GM12801 (cell line): ENCODE measurements at regions not wholly inside any gene's neighbourhood (a gene's known extent, or its start where the extent isn't known, plus 50 kb on each side); places are given as distances from the start of the nearest gene placed in this dataset.

Experiments used
- TF ChIP-seq, protein P1 (sequence below): IDR thresholded peaks from one replicate; pipeline ENCODE4 v1.5.1; 2011; ENCODE audit warnings: control low read depth; ENCODE audit not compliant: insufficient read length; ENCODE audit errors: extremely low read depth

DNA sequence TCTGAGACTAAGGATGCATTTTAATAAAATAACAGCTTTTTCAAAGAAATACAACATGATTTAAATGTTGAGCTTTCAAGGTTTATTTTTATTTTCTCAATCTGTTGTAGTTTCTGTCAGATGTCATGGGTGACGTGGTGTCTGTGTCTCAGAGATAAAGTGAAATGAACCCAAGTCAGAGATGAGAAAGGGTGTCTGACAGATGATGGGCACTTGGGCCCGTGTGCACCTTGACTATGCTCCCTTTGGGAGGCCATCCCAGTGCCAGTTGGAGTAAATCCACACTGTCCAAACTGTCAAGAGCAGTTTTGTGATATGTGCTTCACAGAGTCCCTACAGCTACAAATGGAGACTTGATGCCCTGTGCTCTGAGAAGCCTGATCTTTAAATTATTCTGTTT is 536.9 kb upstream of the FAM174A start:
- TF ChIP-seq, protein P1, sequence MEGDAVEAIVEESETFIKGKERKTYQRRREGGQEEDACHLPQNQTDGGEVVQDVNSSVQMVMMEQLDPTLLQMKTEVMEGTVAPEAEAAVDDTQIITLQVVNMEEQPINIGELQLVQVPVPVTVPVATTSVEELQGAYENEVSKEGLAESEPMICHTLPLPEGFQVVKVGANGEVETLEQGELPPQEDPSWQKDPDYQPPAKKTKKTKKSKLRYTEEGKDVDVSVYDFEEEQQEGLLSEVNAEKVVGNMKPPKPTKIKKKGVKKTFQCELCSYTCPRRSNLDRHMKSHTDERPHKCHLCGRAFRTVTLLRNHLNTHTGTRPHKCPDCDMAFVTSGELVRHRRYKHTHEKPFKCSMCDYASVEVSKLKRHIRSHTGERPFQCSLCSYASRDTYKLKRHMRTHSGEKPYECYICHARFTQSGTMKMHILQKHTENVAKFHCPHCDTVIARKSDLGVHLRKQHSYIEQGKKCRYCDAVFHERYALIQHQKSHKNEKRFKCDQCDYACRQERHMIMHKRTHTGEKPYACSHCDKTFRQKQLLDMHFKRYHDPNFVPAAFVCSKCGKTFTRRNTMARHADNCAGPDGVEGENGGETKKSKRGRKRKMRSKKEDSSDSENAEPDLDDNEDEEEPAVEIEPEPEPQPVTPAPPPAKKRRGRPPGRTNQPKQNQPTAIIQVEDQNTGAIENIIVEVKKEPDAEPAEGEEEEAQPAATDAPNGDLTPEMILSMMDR, result no peak

DNA sequence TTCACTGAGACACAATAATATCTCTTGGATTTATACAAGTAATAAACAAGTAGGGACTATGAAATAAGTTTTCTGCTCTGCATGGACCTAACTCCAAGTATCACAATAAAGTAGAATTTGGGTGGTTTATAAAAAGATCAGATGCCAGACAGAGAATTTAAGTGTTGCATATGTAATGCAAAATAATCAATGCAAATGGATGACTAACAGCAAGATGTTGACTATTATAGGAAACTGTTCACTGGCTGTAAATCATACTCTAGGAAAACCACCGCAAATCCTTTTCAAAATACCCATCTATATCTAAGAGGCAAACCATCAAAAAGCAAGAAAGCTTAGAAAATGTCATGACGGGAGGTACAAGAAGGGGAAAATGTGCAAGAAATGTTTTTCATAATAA is 539.8 kb upstream of the FAM174A start:
- TF ChIP-seq, protein P1, result no peak

DNA sequence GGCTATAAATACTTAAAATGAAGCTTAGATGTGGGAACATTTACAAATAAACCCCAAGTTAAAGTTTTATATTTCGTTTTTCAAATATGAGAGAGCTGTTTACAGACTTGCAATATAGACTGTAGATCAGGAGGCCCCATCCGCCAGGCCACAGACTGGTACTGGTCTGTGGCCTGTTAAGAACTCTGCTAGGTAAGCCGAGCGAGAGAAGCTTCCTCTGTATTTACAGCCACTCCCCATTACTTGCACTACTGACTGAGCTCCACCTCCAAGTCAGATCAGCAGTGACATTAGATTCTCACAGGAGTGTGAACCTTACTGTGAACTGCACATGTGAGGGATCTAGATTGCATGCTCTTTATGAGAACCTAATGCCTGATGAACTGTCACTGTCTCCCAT is 561.4 kb upstream of the FAM174A start:
- TF ChIP-seq, protein P1, result no peak

DNA sequence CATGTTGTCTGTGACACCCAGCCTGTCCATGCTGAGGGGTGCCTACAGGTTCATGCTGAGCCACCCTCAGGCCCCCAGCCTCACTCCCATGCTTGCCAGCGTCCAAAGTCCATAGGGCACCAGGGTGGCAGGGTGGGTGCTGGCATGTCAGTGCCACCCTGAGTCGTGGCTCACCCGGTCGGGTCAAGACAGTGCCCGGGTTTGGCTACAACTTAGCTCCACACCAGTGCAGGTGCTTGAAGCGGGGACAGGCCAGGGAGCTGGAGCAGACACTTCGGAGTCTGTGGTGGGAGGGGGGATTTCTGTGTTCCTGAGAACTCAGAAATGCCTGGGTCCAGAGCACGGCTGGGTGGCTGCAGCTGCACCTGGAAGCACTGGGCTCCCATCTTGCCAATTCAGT is 579.2 kb upstream of the FAM174A start:
- TF ChIP-seq, protein P1, result no peak

DNA sequence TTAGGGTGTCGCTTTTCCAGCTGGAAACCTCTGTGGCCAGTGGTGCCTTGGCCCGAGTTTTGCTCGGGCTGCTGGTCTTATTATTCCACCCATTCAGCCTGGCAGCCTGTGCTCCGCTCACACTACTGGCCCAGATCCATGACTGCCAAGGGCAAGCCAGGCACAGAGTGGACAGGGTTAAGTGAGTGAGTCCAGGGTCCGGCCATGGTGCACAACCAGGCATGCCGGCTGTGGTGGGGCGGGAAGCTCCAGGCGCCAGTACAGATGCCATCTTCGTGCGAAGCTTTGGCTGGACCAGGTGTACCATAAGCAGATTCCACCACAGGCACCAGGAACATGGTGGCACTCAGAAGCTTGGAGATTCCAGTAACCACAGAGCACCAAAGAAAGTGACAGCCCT is 580.2 kb upstream of the FAM174A start:
- TF ChIP-seq, protein P1, result no peak

DNA sequence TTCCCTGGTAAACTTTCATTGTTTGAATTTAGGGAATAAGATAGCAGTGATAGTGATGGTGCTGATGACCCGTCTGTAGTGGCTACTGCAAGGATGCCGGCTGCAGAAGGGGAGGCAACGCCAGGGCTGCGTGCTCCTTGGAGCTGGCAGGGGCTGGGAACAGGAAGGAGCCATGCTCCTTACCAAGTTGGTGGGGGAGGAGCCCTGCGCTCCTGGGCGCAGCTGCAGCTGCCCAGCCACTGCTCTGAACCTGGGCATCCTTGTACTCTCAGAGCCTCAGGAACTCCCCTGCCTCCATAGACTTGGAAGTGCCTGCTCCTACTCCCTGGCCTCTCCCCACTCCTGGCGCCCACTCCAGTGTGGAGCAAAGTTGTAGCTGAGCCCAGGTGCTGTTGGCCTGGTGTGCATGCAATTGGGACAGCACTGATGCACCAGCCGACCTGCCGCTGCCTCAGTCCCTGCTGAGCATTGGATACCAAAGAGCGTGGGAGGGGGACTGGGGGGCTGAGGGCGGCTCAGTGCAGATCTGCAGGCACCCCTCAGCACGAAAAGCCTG is 585.1 kb upstream of the FAM174A start:
- TF ChIP-seq, protein P1, result no peak

DNA sequence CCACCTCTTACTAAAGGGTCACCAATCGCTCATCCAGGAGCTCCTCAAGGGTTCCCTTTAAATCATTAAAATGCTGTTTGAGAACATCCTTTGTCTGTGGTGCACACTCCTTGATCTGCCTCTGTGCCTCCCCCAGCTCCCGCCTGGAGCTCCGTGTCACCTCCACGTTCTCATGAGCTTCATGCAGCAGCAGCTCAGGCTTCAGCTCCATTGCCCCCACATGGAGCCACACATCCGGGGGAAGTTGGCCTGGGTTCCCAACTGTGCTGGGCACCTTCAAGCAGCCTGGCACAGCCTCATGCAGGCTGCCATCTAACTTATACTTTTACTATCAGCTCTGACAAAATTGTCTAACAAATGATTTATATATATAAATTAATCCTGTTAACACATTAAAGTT is 585.8 kb upstream of the FAM174A start:
- TF ChIP-seq, protein P1, result no peak

DNA sequence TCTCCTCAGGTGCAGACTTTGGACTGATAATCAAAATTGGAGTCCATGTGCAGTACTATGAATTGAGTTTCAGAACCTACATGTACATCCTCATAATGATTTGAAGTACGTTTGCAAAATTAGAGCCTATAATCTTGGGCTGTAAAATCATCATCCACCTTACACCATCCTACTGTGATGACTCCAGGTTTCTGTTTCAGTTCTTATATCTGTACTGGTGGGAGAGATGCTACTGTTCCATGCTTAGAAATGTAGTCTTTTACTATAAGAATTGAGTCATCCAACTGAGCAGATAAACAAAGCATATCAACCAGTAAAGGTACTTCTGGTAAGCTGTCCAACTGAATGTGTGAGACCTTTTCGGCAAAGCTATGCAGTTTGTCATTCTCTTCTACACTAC is 586.3 kb upstream of the FAM174A start:
- TF ChIP-seq, protein P1, result no peak
